HCT116 (cell line): ENCODE measurements at regions not wholly inside any gene's neighbourhood (a gene's known extent, or its start where the extent isn't known, plus 50 kb on each side); places are given as distances from the start of the nearest gene placed in this dataset.

Experiments
- ATAC-seq: fragments of 200-7000 bp; cut with Tn5 transposase; 2 replicates; pipeline ENCODE4 v1.9.1; 2020; ENCODE audit warnings: mild to moderate bottlenecking, moderate library complexity
- BruUV-seq: library from RNA; stranded (reverse); fragments of 400-500 nt; replicated peaks from 2 replicates; lab custom pipeline; 2021; lab: Mats Ljungman, UMichigan
- CTCF ChIA-PET: fragments of 300-600 bp; sonication (Branson Sonifier 250); formaldehyde crosslinking; loops from one replicate; lab custom pipeline; 2021; ENCODE audit warnings: antibody characterized with exemption; lab: Charles Lee
- POLR2A ChIA-PET: fragments of 300-600, 350-600 bp; sonication (Branson Sonifier 250); formaldehyde crosslinking; loops from one replicate; lab custom pipeline; 2021; ENCODE audit warnings: antibody characterized with exemption; lab: Charles Lee
- RAD21 ChIA-PET, 2 experiments: fragments of 300-600 bp; sonication (Branson Sonifier 250); formaldehyde crosslinking; loops; one replicate each; lab custom pipeline; 2023; ENCODE audit warnings: low total read pairs in 2 of 2; ENCODE audit not compliant: uncharacterized antibody in 2 of 2, unreplicated experiment in 2 of 2, low non-redundant PET in 1 of 2; lab: Charles Lee
- DNase-seq: peaks from one replicate; pipeline ENCODE4 v3.0.0-alpha.2; 2010; ENCODE audit warnings: low read depth, low spot score
- H2AFZ ChIP-seq: fragments of 200-600 bp; shearing (Covaris generic), sonication (generic); 2 replicates; pipeline ENCODE4 v1.6.1; 2017; ENCODE audit warnings: low read depth, mixed run types, mixed read lengths, antibody characterized with exemption, low read length; ENCODE audit not compliant: poor library complexity, severe bottlenecking
- H3K27ac ChIP-seq: 2 replicates; pipeline ENCODE4 v1.5.1; 2012; ENCODE audit warnings: low read depth, low read length
- H3K27me3 ChIP-seq: fragments of 200-600 bp; sonication (generic); 2 replicates; pipeline ENCODE4 v1.6.1; 2016; ENCODE audit warnings: mixed run types, low read length, mixed read lengths; ENCODE audit not compliant: insufficient read depth
- H3K36me3 ChIP-seq, 2 experiments: fragments of 200-500 bp in 1 of 2; fragments of 200-600 bp in 1 of 2; sonication (Bioruptor generic) in 1 of 2; sonication (generic) in 1 of 2; 2 replicates each; pipeline versions ENCODE4 v1.5.1 to v1.6.1; 2014 to 2016; ENCODE audit warnings: low read length in 2 of 2, inconsistent platforms in 1 of 2, mixed read lengths in 1 of 2, mixed run types in 1 of 2; ENCODE audit not compliant: insufficient read depth in 2 of 2, control insufficient read depth in 1 of 2
- H3K4me1 ChIP-seq, 2 experiments: fragments of 200-600 bp in 1 of 2; sonication (generic) in 1 of 2; 2 replicates each; pipeline versions ENCODE4 v1.5.1 to v1.6.1; 2012 to 2017; ENCODE audit warnings: low read length in 2 of 2, inconsistent platforms in 1 of 2, mild to moderate bottlenecking in 1 of 2, mixed read lengths in 1 of 2, mixed run types in 1 of 2, moderate library complexity in 1 of 2; ENCODE audit not compliant: insufficient read depth in 2 of 2, control insufficient read depth in 1 of 2
- H3K4me2 ChIP-seq: fragments of 200-600 bp; sonication (generic); 2 replicates; pipeline ENCODE4 v1.6.1; 2017; ENCODE audit warnings: mixed run types, low read length, mixed read lengths
- H3K4me3 ChIP-seq, 2 experiments: fragments of 200-600 bp in 1 of 2; sonication (generic) in 1 of 2; replicated peaks in 1 of 2; 2 replicates each; pipeline ENCODE4 v1.5.1; 2011 to 2016; ENCODE audit warnings: low read length in 2 of 2, control low read depth in 1 of 2, low read depth in 1 of 2, mild to moderate bottlenecking in 1 of 2, mixed read lengths in 1 of 2, mixed run types in 1 of 2
- H3K79me2 ChIP-seq: fragments of 200-600 bp; sonication (generic); 2 replicates; pipeline ENCODE4 v1.6.1; 2017; ENCODE audit warnings: mild to moderate bottlenecking, mixed run types, low read length, moderate library complexity, mixed read lengths; ENCODE audit not compliant: insufficient read depth
- H3K9ac ChIP-seq: fragments of 200-600 bp; sonication (generic); 2 replicates; pipeline ENCODE4 v1.6.1; 2016; ENCODE audit warnings: low read length, mixed read lengths
- H3K9me2 ChIP-seq: fragments of 200-600 bp; sonication (generic), shearing (Covaris generic); 2 replicates; pipeline ENCODE4 v1.6.1; 2017; ENCODE audit warnings: mixed run types, mild to moderate bottlenecking, moderate library complexity; ENCODE audit not compliant: insufficient read depth
- H3K9me3 ChIP-seq, 2 experiments: fragments of 200-500 bp in 1 of 2; fragments of 200-600 bp in 1 of 2; sonication (Bioruptor generic) in 1 of 2; sonication (generic) in 1 of 2; 2 replicates each; pipeline ENCODE4 v1.6.1; 2014 to 2017; ENCODE audit warnings: low read length in 2 of 2, mixed read lengths in 2 of 2, inconsistent platforms in 1 of 2, low read depth in 1 of 2, mild to moderate bottlenecking in 1 of 2, mixed run types in 1 of 2, moderate library complexity in 1 of 2; ENCODE audit not compliant: control insufficient read depth in 1 of 2, insufficient read depth in 1 of 2
- H4K20me1 ChIP-seq: fragments of 200-600 bp; sonication (generic), shearing (Covaris generic); 2 replicates; pipeline ENCODE4 v1.6.1; 2017; ENCODE audit warnings: mixed run types, mild to moderate bottlenecking, moderate library complexity; ENCODE audit not compliant: insufficient read depth
- CBX3 ChIP-seq: IDR thresholded peaks from 2 replicates; pipeline ENCODE4 v1.6.1; 2012; ENCODE audit warnings: low read depth
- CEBPB ChIP-seq: IDR thresholded peaks from 2 replicates; pipeline ENCODE4 v1.6.1; 2012; ENCODE audit warnings: low read depth
- FOSL1 ChIP-seq: IDR thresholded peaks from 2 replicates; pipeline ENCODE4 v1.6.1; 2012; ENCODE audit warnings: low read depth
- JUND ChIP-seq: IDR thresholded peaks from 2 replicates; pipeline ENCODE4 v1.6.1; 2012
- POLR2A ChIP-seq: IDR thresholded peaks from 2 replicates; pipeline ENCODE4 v1.7.0; 2011; ENCODE audit warnings: borderline replicate concordance; ENCODE audit not compliant: insufficient read depth, insufficient read length; ENCODE audit errors: extremely low read depth
- POLR2AphosphoS5 ChIP-seq: IDR thresholded peaks from 2 replicates; pipeline ENCODE4 v1.6.1; 2011; ENCODE audit warnings: mild to moderate bottlenecking, low read depth, low read length, moderate library complexity
- RAD21 ChIP-seq: IDR thresholded peaks from 2 replicates; pipeline ENCODE4 v1.6.1; 2012; ENCODE audit warnings: low read depth, mild to moderate bottlenecking
- SIN3A ChIP-seq: IDR thresholded peaks from 2 replicates; pipeline ENCODE4 v1.6.1; 2012; ENCODE audit warnings: low read depth
- SP1 ChIP-seq: IDR thresholded peaks from 2 replicates; pipeline ENCODE4 v1.6.1; 2012; ENCODE audit warnings: low read depth
- ZFX ChIP-seq: fragments of 450-650 bp; IDR thresholded peaks from 2 replicates; pipeline ENCODE4 v1.6.1; 2017
- intact Hi-C: fragments of 100-400 bp; cut with micrococcal nuclease; formaldehyde crosslinking; loops from 2 replicates; pipeline ENCODE4 v1.10.0; 2022
- TF ChIP-seq, protein P1 (sequence below): IDR thresholded peaks from 2 replicates; pipeline ENCODE4 v1.6.1; 2012; ENCODE audit warnings: low read depth
- TF ChIP-seq, protein P2 (sequence below), 3 experiments: fragments of 200-600 bp in 1 of 3; sonication (generic) in 1 of 3; IDR thresholded peaks in 2 of 3; conservative IDR thresholded peaks in 1 of 3; 2 replicates each; pipeline ENCODE4 v1.5.1; 2012 to 2017; ENCODE audit warnings: low read depth in 2 of 3, low read length in 2 of 3, antibody characterized with exemption in 1 of 3, borderline replicate concordance in 1 of 3, control low read depth in 1 of 3, mild to moderate bottlenecking in 1 of 3, mixed read lengths in 1 of 3, mixed run types in 1 of 3, moderate library complexity in 1 of 3; ENCODE audit not compliant: insufficient read depth in 1 of 3
- TF ChIP-seq, protein P3 (sequence below): IDR thresholded peaks from 2 replicates; pipeline ENCODE4 v1.6.1; 2012

DNA sequence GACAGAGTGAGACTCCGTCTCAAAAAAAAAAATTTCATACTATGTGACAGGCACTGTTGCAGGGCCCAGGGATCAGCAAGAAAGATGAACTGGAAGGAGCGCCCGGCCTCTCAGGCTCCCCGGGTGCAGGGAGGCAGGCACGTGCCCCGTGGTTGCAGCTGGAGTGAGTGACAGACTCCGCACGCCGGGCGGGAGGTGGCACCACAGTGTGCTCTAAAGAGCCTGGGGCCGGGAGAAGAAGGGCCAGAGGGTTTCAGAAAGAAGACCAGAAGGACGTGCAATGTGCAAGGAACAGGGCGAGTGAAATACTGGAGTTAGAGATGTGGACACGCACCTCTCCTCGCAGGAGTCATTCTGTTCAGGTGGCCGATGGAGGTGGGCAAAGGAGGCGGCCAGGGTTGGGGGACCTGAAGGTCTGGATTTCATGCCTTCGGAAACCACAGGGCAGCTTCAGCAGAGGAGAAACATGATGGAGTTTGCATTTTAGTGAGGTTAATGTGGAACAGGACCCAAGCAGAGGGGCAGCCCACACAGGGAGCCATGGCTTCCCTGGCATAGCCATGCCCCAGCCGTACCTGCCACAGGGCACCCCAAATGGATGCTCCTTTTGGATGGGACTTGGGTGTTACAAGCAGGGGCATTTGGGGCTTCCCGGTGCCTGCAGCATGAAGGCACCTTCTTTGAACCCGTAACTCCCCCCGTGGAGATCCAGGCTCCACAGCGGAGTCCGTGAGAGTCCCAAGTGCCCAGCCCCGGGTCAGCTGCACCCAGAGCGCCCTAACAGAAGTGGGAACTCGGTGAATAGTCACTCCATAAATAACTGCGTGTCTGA is 226.2 kb downstream of the ERMARD start:
- Histone ChIP-seq H3K9me3 (no peaks in the 10 kb centered on the region), H3K27ac (no peak overlapping the region), H3K36me3 (no peaks in the 10 kb centered on the region), H4K20me1 (no peaks in the 10 kb centered on the region), H3K4me2 (no peak overlapping the region), H3K9me2 (no peaks in the 10 kb centered on the region), H3K9ac (no peak overlapping the region), H3K4me1 (no peaks in the 10 kb centered on the region), H3K4me3 (no peak overlapping the region), H2AFZ (no peak overlapping the region), H3K79me2 (no peaks in the 10 kb centered on the region), H3K27me3 (peaks cover 11% of the 10 kb centered on the region; the same call in 1 of the 2 replicates)
- CTCF ChIA-PET = no interaction called here
- RAD21 ChIA-PET = no interaction called here
- DNase-seq (no peak), ATAC-seq (no peak)
- intact Hi-C loops = no loop called here
- POLR2A ChIA-PET = no interaction called here
- no TSS peak for BruUV-seq
- TF ChIP-seq, protein P1, sequence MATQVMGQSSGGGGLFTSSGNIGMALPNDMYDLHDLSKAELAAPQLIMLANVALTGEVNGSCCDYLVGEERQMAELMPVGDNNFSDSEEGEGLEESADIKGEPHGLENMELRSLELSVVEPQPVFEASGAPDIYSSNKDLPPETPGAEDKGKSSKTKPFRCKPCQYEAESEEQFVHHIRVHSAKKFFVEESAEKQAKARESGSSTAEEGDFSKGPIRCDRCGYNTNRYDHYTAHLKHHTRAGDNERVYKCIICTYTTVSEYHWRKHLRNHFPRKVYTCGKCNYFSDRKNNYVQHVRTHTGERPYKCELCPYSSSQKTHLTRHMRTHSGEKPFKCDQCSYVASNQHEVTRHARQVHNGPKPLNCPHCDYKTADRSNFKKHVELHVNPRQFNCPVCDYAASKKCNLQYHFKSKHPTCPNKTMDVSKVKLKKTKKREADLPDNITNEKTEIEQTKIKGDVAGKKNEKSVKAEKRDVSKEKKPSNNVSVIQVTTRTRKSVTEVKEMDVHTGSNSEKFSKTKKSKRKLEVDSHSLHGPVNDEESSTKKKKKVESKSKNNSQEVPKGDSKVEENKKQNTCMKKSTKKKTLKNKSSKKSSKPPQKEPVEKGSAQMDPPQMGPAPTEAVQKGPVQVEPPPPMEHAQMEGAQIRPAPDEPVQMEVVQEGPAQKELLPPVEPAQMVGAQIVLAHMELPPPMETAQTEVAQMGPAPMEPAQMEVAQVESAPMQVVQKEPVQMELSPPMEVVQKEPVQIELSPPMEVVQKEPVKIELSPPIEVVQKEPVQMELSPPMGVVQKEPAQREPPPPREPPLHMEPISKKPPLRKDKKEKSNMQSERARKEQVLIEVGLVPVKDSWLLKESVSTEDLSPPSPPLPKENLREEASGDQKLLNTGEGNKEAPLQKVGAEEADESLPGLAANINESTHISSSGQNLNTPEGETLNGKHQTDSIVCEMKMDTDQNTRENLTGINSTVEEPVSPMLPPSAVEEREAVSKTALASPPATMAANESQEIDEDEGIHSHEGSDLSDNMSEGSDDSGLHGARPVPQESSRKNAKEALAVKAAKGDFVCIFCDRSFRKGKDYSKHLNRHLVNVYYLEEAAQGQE = no peak
- TF ChIP-seq RAD21 (no peak), POLR2AphosphoS5 (no peak), ZFX (no peak), JUND (no peak), SP1 (no peak), POLR2A (no peak), SIN3A (no peak), CEBPB (no peak), FOSL1 (no peak), CBX3 (no peak)
- TF ChIP-seq, protein P2, sequence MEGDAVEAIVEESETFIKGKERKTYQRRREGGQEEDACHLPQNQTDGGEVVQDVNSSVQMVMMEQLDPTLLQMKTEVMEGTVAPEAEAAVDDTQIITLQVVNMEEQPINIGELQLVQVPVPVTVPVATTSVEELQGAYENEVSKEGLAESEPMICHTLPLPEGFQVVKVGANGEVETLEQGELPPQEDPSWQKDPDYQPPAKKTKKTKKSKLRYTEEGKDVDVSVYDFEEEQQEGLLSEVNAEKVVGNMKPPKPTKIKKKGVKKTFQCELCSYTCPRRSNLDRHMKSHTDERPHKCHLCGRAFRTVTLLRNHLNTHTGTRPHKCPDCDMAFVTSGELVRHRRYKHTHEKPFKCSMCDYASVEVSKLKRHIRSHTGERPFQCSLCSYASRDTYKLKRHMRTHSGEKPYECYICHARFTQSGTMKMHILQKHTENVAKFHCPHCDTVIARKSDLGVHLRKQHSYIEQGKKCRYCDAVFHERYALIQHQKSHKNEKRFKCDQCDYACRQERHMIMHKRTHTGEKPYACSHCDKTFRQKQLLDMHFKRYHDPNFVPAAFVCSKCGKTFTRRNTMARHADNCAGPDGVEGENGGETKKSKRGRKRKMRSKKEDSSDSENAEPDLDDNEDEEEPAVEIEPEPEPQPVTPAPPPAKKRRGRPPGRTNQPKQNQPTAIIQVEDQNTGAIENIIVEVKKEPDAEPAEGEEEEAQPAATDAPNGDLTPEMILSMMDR (IDR thresholded peaks at IDR 0.05 in 2 of 3, conservative IDR thresholded peaks at IDR 0.05 in 1 of 3; ENCODE audit: borderline replicate concordance in 1 of 3, insufficient read depth in 1 of 3, low read depth in 2 of 3, low read length in 2 of 3) = no peak
- TF ChIP-seq, protein P3, sequence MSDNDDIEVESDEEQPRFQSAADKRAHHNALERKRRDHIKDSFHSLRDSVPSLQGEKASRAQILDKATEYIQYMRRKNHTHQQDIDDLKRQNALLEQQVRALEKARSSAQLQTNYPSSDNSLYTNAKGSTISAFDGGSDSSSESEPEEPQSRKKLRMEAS = no peak
